Panc1 (cell line): ENCODE measurements at regions not wholly inside any gene's neighbourhood (a gene's known extent, or its start where the extent isn't known, plus 50 kb on each side); places are given as distances from the start of the nearest gene placed in this dataset.

Experiments used
- ATAC-seq: fragments of 200-7000 bp; cut with Tn5 transposase; 2 replicates; pipeline ENCODE4 v1.9.1; 2020; ENCODE audit warnings: mild to moderate bottlenecking, moderate library complexity
- BruUV-seq: library from RNA; stranded (reverse); fragments of 400-500 nt; replicated peaks from 2 replicates; lab custom pipeline; 2021; lab: Mats Ljungman, UMichigan
- CTCF ChIA-PET: fragments of 300-600 bp; sonication (Branson Sonifier 250); formaldehyde crosslinking; loops from one replicate; lab custom pipeline; 2022; ENCODE audit warnings: antibody characterized with exemption; lab: Charles Lee
- POLR2A ChIA-PET: fragments of 300-600 bp; sonication (Branson Sonifier 250); formaldehyde crosslinking; loops from one replicate; lab custom pipeline; 2022; ENCODE audit warnings: antibody characterized with exemption; lab: Charles Lee
- DNase-seq: peaks from one replicate; pipeline ENCODE4 v3.0.0-alpha.2; 2010; ENCODE audit warnings: low read depth, low spot score
- H3K27ac ChIP-seq: 2 replicates; pipeline ENCODE4 v1.5.1; 2011; ENCODE audit warnings: mild to moderate bottlenecking, low read length, inconsistent platforms
- H3K27me3 ChIP-seq: fragments of 200-500 bp; sonication (Bioruptor generic); 2 replicates; pipeline ENCODE4 v1.6.0; 2014; ENCODE audit warnings: low read length, inconsistent platforms; ENCODE audit not compliant: control insufficient read depth, insufficient read depth
- H3K36me3 ChIP-seq: fragments of 200-500 bp; sonication (Bioruptor generic); 2 replicates; pipeline ENCODE4 v1.5.1; 2014; ENCODE audit warnings: inconsistent platforms, mild to moderate bottlenecking, low read length, moderate library complexity; ENCODE audit not compliant: control insufficient read depth, insufficient read depth
- H3K4me1 ChIP-seq: 2 replicates; pipeline ENCODE4 v1.5.1; 2011; ENCODE audit warnings: inconsistent platforms, mild to moderate bottlenecking, low read length, moderate library complexity; ENCODE audit not compliant: control insufficient read depth, insufficient read depth
- H3K4me3 ChIP-seq, 2 experiments: 2 replicates each; pipeline ENCODE4 v1.5.1; 2011 to 2012; ENCODE audit warnings: low read depth in 2 of 2, low read length in 2 of 2, mild to moderate bottlenecking in 2 of 2, inconsistent platforms in 1 of 2, moderate library complexity in 1 of 2
- H3K9me3 ChIP-seq: fragments of 200-500 bp; sonication (Bioruptor generic); 2 replicates; pipeline ENCODE4 v1.5.1; 2014; ENCODE audit warnings: low read depth, mild to moderate bottlenecking, inconsistent platforms, low read length, moderate library complexity; ENCODE audit not compliant: control insufficient read depth, insufficient read depth
- POLR2AphosphoS5 ChIP-seq: IDR thresholded peaks from 2 replicates; pipeline ENCODE4 v1.6.1; 2012; ENCODE audit warnings: mild to moderate bottlenecking, low read depth, low read length, moderate library complexity
- REST ChIP-seq, 2 experiments: IDR thresholded peaks; 2 replicates each; pipeline ENCODE4 v1.6.1; 2011 to 2012; ENCODE audit warnings: low read depth in 2 of 2, control low read depth in 1 of 2, low read length in 1 of 2, mild to moderate bottlenecking in 1 of 2, moderate library complexity in 1 of 2; ENCODE audit not compliant: insufficient read depth in 1 of 2
- SIN3A ChIP-seq: IDR thresholded peaks from 2 replicates; pipeline ENCODE4 v1.6.1; 2012; ENCODE audit warnings: low read depth, mild to moderate bottlenecking, low read length, moderate library complexity, borderline replicate concordance; ENCODE audit not compliant: insufficient read depth
- TCF7L2 ChIP-seq: IDR thresholded peaks from 2 replicates; pipeline ENCODE4 v1.6.1; 2011; ENCODE audit warnings: mild to moderate bottlenecking, low read depth, low read length, inconsistent platforms
- in situ Hi-C: cut with HindIII; loops from 2 replicates; pipeline ENCODE4 v1.10.0; 2016; ENCODE audit warnings: low sequenced_read_pairs, low pct_unique_long_range_greater_than_20kb
- intact Hi-C: fragments of 100-400 bp; cut with micrococcal nuclease; formaldehyde crosslinking; loops from one replicate; pipeline ENCODE4 v1.10.0; 2022; ENCODE audit not compliant: unreplicated experiment
- TF ChIP-seq, protein P1 (sequence below): fragments of 450-650 bp; IDR thresholded peaks from 2 replicates; pipeline ENCODE4 v1.5.1; 2017; ENCODE audit warnings: mild to moderate bottlenecking

DNA sequence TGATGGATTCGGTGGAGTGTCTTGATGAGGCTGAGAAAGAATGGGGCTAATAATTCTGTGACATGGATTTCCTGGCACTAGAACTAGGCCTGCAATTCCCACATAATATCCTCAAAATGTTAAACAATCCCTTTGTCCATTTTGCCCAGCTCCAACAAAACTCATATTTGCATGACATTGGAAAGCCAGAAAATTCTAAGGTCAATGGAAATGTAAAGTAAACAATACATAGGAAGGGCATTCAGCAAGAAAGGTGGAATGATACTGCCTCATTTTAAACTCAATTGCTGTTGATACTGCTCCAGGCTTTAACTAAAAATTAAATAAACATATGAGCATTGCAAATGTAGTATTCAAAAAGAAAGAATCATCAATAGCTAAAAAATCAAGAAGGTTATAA, 434.8 kb upstream of the SLC8A1 start:
- Histone ChIP-seq H3K27me3 (no peaks in the 10 kb centered on the region), H3K27ac (no peak overlapping the region), H3K4me3 (no peak overlapping the region), H3K9me3 (no peaks in the 10 kb centered on the region), H3K36me3 (no peaks in the 10 kb centered on the region), H3K4me1 (no peaks in the 10 kb centered on the region)
- intact Hi-C loops, result no loop called here
- ATAC-seq (no peak), DNase-seq (no peak)
- in situ Hi-C loops, result no loop called here
- TF ChIP-seq REST (IDR thresholded peaks at IDR 0.05; ENCODE audit: insufficient read depth in 1 of 2, low read depth in 2 of 2, low read length in 1 of 2), result no peak
- TF ChIP-seq, protein P1, sequence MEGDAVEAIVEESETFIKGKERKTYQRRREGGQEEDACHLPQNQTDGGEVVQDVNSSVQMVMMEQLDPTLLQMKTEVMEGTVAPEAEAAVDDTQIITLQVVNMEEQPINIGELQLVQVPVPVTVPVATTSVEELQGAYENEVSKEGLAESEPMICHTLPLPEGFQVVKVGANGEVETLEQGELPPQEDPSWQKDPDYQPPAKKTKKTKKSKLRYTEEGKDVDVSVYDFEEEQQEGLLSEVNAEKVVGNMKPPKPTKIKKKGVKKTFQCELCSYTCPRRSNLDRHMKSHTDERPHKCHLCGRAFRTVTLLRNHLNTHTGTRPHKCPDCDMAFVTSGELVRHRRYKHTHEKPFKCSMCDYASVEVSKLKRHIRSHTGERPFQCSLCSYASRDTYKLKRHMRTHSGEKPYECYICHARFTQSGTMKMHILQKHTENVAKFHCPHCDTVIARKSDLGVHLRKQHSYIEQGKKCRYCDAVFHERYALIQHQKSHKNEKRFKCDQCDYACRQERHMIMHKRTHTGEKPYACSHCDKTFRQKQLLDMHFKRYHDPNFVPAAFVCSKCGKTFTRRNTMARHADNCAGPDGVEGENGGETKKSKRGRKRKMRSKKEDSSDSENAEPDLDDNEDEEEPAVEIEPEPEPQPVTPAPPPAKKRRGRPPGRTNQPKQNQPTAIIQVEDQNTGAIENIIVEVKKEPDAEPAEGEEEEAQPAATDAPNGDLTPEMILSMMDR, result no peak
- no peak for TF ChIP-seq POLR2AphosphoS5
- no peak for TF ChIP-seq SIN3A
- TF ChIP-seq TCF7L2, result no peak
- ChIA-PET POLR2A (no interaction called here), CTCF (no interaction called here)
- no TSS peak for BruUV-seq

DNA sequence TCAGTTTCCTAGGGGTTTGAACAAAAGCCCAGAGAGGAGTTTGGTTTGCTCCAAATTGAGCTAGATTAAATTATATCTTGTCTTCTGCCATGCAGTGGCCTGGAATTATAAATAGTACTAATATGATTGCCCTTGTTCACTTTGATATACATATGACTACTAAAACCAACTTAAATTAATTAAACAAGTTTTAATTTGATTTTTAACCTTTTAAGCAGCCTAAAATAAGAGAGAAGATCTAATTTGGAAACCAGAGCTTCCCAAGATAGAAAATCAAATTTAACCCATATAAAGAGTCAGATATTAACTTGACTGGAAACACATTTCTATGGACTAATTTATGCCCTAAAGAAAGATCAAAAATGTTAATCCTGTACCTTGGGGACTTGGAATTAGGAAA, 444.5 kb upstream of the SLC8A1 start:
- no peak overlapping the region for H3K27ac ChIP-seq

More for the DNA sequence above, 444.5 kb upstream of the SLC8A1 start:
- Histone ChIP-seq H3K27me3 (no peaks in the 10 kb centered on the region), H3K36me3 (no peaks in the 10 kb centered on the region), H3K4me1 (no peaks in the 10 kb centered on the region), H3K9me3 (peaks cover 2% of the 10 kb centered on the region; the same call in 1 of the 2 replicates), H3K4me3 (no peak overlapping the region)
- in situ Hi-C loops (no loop called here), intact Hi-C loops (no loop called here)
- TF ChIP-seq REST (IDR thresholded peaks at IDR 0.05; ENCODE audit: insufficient read depth in 1 of 2, low read depth in 2 of 2, low read length in 1 of 2) (no peak), POLR2AphosphoS5 (no peak), TCF7L2 (no peak)
- TF ChIP-seq, protein P1, result no peak
- ChIA-PET POLR2A (no interaction called here), CTCF (no interaction called here)
- no TSS peak for BruUV-seq
- DNase-seq (no peak), ATAC-seq (no peak)
